ENCODE measurements at regions not wholly inside any gene's neighbourhood (a gene's known extent, or its start where the extent isn't known, plus 50 kb on each side); places are given as distances from the start of the nearest gene placed in this dataset.

DNA sequence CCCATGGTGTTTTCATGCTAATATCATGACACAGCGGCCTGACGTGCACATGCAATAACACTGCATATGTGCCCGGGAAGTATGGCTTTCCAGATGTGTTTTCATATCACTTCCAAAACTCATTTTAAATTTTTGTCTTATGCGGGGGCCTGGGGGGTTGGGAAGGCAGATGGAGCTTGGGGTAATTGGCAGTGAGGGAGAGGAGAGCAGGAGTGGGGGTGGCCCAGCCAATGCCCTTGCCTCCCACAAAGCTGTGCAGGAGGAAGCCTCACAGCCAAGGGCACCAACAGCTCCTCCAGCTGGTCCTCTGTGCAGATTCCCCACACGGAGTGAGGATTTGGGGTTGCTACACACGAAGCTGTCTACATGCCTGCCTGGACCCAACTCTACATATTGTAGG is 805.2 kb downstream of the GALR1 start:
- Histone ChIP-seq H3K36me3 (no peaks in the 10 kb centered on the region), H3K27me3 (peaks cover 0 to 18% (median 0%) of the 10 kb centered on the region in 3 donors), H3K4me1 (no peaks in the 10 kb centered on the region), H3K4me3 (no peak overlapping the region), H3K27ac (no peak overlapping the region), H3K9me3 (peaks cover 0 to 7% (median 2%) of the 10 kb centered on the region in 4 donors)
- intact Hi-C loops (cut with DNase I; ENCODE audit: low total_unique reads) = no loop called here
- TF ChIP-seq EP300 (IDR thresholded peaks at IDR 0.05) (no peak), POLR2AphosphoS5 (IDR thresholded peaks at IDR 0.05) (no peak), POLR2A (IDR thresholded peaks at IDR 0.05) (no peak)
- TF ChIP-seq, protein P1, sequence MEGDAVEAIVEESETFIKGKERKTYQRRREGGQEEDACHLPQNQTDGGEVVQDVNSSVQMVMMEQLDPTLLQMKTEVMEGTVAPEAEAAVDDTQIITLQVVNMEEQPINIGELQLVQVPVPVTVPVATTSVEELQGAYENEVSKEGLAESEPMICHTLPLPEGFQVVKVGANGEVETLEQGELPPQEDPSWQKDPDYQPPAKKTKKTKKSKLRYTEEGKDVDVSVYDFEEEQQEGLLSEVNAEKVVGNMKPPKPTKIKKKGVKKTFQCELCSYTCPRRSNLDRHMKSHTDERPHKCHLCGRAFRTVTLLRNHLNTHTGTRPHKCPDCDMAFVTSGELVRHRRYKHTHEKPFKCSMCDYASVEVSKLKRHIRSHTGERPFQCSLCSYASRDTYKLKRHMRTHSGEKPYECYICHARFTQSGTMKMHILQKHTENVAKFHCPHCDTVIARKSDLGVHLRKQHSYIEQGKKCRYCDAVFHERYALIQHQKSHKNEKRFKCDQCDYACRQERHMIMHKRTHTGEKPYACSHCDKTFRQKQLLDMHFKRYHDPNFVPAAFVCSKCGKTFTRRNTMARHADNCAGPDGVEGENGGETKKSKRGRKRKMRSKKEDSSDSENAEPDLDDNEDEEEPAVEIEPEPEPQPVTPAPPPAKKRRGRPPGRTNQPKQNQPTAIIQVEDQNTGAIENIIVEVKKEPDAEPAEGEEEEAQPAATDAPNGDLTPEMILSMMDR (IDR thresholded peaks at IDR 0.05) = no peak
- no peak for DNase-seq
- WGBS, 5 donors = 82 to 87% (median 84%) methylated on average over 6 of the region's 6 CpGs

DNA sequence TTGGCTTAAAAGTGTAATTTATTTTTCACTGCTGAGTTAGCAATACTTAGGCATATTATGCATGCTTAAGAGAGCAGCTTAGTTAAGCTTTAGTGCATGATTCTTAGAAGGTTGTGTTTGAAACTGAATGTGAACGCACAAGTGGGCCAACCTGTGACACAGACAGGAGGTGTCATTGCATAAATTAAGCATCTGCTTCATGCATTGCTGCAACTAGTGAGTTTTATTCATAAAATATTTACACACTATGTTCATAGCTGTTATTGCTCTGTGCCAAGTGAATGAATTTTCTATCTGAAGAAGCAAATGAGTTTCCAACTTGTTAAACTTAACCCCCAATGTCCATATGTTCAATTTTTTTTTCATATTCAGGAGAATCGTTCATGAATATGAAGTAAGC is 806.4 kb downstream of the GALR1 start:
- 62 to 87% (median 82%) methylated on average over 2 of the region's 2 CpGs for WGBS, 5 donors
- no peaks in the 10 kb centered on the region for H3K4me1 ChIP-seq
- no peak overlapping the region for H3K4me3 ChIP-seq
- TF ChIP-seq POLR2AphosphoS5 (IDR thresholded peaks at IDR 0.05) = no peak
- TF ChIP-seq POLR2A (IDR thresholded peaks at IDR 0.05) = no peak
- TF ChIP-seq EP300 (IDR thresholded peaks at IDR 0.05) = no peak
- TF ChIP-seq, protein P1 (IDR thresholded peaks at IDR 0.05) = no peak
- peaks cover 0 to 7% (median 2%) of the 10 kb centered on the region in 4 donors for H3K9me3 ChIP-seq
- intact Hi-C loops (cut with DNase I; ENCODE audit: low total_unique reads) = no loop called here
- H3K27me3 ChIP-seq = peaks cover 0 to 18% (median 0%) of the 10 kb centered on the region in 3 donors
- DNase-seq = no peak
- no peak overlapping the region for H3K27ac ChIP-seq
- H3K36me3 ChIP-seq = no peaks in the 10 kb centered on the region

DNA sequence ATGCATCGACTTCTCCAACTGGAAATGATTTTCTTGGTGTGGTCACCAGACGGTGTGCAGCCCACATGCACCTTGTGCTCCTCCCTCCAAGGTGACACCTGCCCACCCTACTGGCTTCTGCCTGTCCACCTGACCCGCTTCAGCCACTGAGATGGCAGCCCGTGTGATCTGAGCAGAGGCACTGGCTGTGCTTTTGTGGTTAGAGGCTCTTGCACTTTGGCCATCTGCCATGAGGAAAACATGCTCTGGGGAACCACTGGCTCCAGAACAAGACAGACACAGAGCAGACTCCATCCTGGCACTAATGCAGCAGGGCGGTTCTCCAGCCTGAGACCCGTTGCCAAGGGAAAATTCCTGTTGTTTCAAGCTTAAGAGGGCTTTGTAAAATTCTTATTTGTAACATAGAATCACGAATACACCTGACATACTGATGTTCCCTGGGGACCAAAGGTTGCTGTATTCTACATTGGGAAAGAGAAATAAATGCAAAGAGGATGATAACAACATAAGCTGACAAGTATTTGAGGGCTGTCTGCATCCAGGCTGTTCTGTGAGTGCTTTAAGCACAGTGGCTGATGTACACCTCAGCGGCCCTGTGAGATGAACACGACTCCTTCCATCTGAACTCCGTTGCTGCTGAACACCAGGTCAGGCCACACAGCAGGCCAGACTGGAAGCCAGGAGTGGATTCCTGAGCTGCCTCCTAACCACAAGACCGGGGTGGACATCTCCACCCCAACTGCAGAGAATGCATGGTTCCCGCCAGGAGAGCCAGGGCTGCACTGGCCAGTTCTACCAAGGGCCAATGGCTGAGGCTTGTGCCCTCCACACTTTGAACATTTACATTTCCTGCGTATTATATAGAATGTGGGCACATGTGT is 820.4 kb downstream of the GALR1 start:
- WGBS, 5 donors = 53 to 62% (median 58%) methylated on average over 13 of the region's 13 CpGs
- DNase-seq = peak in 1 of 2 donors; percentile 75
- intact Hi-C loops (cut with DNase I; ENCODE audit: low total_unique reads) = no loop called here
- H3K9me3 ChIP-seq = peaks cover 0 to 9% (median 7%) of the 10 kb centered on the region in 4 donors
- H3K36me3 ChIP-seq = no peaks in the 10 kb centered on the region
- H3K27ac ChIP-seq = no peak overlapping the region
- H3K4me3 ChIP-seq = no peak overlapping the region
- no peak for TF ChIP-seq POLR2AphosphoS5 (IDR thresholded peaks at IDR 0.05)
- no peak for TF ChIP-seq EP300 (IDR thresholded peaks at IDR 0.05)
- no peak for TF ChIP-seq POLR2A (IDR thresholded peaks at IDR 0.05)
- H3K27me3 ChIP-seq = peaks cover 0 to 7% (median 0%) of the 10 kb centered on the region in 3 donors
- peaks cover 0 to 11% (median 3%) of the 10 kb centered on the region in 4 donors for H3K4me1 ChIP-seq

DNA sequence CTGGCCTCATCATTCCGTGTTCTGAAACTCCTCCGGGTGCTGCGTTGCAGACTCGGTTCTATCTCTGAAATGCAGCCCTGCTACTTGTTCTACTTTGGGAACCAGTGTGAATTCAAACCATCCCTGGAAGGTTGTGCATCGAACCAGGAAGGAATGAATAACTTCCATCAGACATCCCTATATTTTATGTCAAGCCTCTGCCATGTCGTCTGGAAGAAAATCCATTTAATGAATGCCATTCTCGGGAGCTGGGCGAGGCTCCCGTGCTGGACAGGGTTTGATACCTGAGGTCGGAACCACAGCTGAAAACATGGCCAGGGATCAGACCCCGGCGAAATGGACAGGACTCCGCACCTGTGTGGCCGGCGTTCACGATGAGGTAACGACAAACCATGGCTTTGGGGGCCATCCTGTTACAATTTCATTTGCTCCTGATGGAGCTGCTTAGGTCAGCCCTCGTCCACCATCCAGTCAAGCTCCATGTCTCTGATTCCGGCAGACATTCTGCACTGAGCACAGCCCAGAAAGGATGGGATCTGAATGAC is 821.6 kb downstream of the GALR1 start:
- WGBS, 5 donors = 80 to 85% (median 83%) methylated on average over 19 of the region's 19 CpGs
- peaks cover 0 to 7% (median 0%) of the 10 kb centered on the region in 3 donors for H3K27me3 ChIP-seq
- TF ChIP-seq POLR2AphosphoS5 (IDR thresholded peaks at IDR 0.05) (no peak), EP300 (IDR thresholded peaks at IDR 0.05) (no peak), POLR2A (IDR thresholded peaks at IDR 0.05) (no peak)
- TF ChIP-seq, protein P1 (IDR thresholded peaks at IDR 0.05) = no peak
- H3K9me3 ChIP-seq = peaks cover 0 to 9% (median 7%) of the 10 kb centered on the region in 4 donors
- no peak overlapping the region for H3K4me3 ChIP-seq
- DNase-seq = no peak
- intact Hi-C loops (cut with DNase I; ENCODE audit: low total_unique reads) = no loop called here
- H3K4me1 ChIP-seq = peaks cover 0 to 11% (median 3%) of the 10 kb centered on the region in 4 donors
- no peaks in the 10 kb centered on the region for H3K36me3 ChIP-seq
- no peak overlapping the region for H3K27ac ChIP-seq
